Neural cell (in vitro differentiated cells): ENCODE measurements at regions not wholly inside any gene's neighbourhood (a gene's known extent, or its start where the extent isn't known, plus 50 kb on each side); places are given as distances from the start of the nearest gene placed in this dataset.

Experiments
- H2AFZ ChIP-seq: fragments of 200-600, 300-800 bp; sonication (generic), shearing (Covaris generic); 2 replicates; pipeline ENCODE4 v1.6.0; 2014; ENCODE audit warnings: low read depth, mild to moderate bottlenecking, antibody characterized with exemption, low read length, moderate library complexity
- H3F3A ChIP-seq: fragments of 200-600 bp; shearing (Covaris generic); 2 replicates; pipeline ENCODE4 v1.6.1; 2016; ENCODE audit warnings: mild to moderate bottlenecking, moderate library complexity, mixed read lengths, antibody characterized with exemption, low read length; ENCODE audit not compliant: insufficient read depth, poor library complexity, severe bottlenecking
- H3K27ac ChIP-seq: fragments of 200-600, 300-800 bp; sonication (generic), shearing (Covaris generic); 2 replicates; pipeline ENCODE4 v1.5.1; 2014; ENCODE audit warnings: mild to moderate bottlenecking, low read length, moderate library complexity
- H3K27me3 ChIP-seq: fragments of 300-800, 200-600 bp; sonication (generic), shearing (Covaris generic); 2 replicates; pipeline ENCODE4 v1.6.0; 2014; ENCODE audit warnings: mild to moderate bottlenecking, low read depth, low read length, moderate library complexity; ENCODE audit not compliant: insufficient read depth
- H3K36me3 ChIP-seq: fragments of 300-800, 200-600 bp; sonication (generic), shearing (Covaris generic); 2 replicates; pipeline ENCODE4 v1.5.1; 2014; ENCODE audit warnings: mild to moderate bottlenecking, antibody characterized with exemption, low read length, moderate library complexity; ENCODE audit not compliant: insufficient read depth
- H3K4me2 ChIP-seq: fragments of 300-800, 200-600 bp; sonication (generic), shearing (Covaris generic); 2 replicates; pipeline ENCODE4 v1.6.0; 2014; ENCODE audit warnings: mild to moderate bottlenecking, low read length
- H3K4me3 ChIP-seq: fragments of 300-800, 200-600 bp; sonication (generic), shearing (Covaris generic); 2 replicates; pipeline ENCODE4 v1.5.1; 2014; ENCODE audit warnings: mild to moderate bottlenecking, low read length, moderate library complexity
- H3K79me2 ChIP-seq: fragments of 200-600 bp; shearing (Covaris generic); replicated peaks from 2 replicates; pipeline ENCODE4 v1.6.0; 2014; ENCODE audit warnings: mild to moderate bottlenecking, low read length, moderate library complexity; ENCODE audit not compliant: insufficient read depth
- H3K9ac ChIP-seq: fragments of 300-800, 200-600 bp; sonication (generic), shearing (Covaris generic); 2 replicates; pipeline ENCODE4 v1.6.1; 2016; ENCODE audit warnings: mild to moderate bottlenecking, low read length, mixed read lengths
- H3K9me2 ChIP-seq: fragments of 200-600 bp; shearing (Covaris generic); 2 replicates; pipeline ENCODE4 v1.6.1; 2016; ENCODE audit warnings: mild to moderate bottlenecking, low read length, mixed read lengths; ENCODE audit not compliant: insufficient read depth
- H3K9me3 ChIP-seq: fragments of 200-600, 300-800 bp; sonication (generic), shearing (Covaris generic); 2 replicates; pipeline ENCODE4 v1.6.1; 2016; ENCODE audit warnings: mild to moderate bottlenecking, mixed run types, low read length, moderate library complexity, mixed read lengths
- H4K20me1 ChIP-seq: fragments of 200-600 bp; shearing (Covaris generic); 2 replicates; pipeline ENCODE4 v1.6.1; 2016; ENCODE audit warnings: mild to moderate bottlenecking, mixed run types; ENCODE audit not compliant: insufficient read depth
- EP300 ChIP-seq: fragments of 450-650 bp; conservative IDR thresholded peaks from 2 replicates; pipeline ENCODE4 v1.6.1; 2014; ENCODE audit warnings: antibody characterized with exemption, mild to moderate bottlenecking, moderate library complexity; ENCODE audit not compliant: poor library complexity, severe bottlenecking
- EZH2 ChIP-seq: fragments of 200-600, 300-800 bp; shearing (Covaris generic), sonication (generic); IDR thresholded peaks from 2 replicates; pipeline ENCODE4 v1.6.1; 2014; ENCODE audit warnings: antibody characterized with exemption, low read length, borderline replicate concordance, mild to moderate bottlenecking; ENCODE audit not compliant: insufficient read depth, poor library complexity, severe bottlenecking
- MXI1 ChIP-seq: fragments of 450-650 bp; conservative IDR thresholded peaks from 2 replicates; pipeline ENCODE4 v1.6.1; 2014; ENCODE audit warnings: antibody characterized with exemption, mild to moderate bottlenecking; ENCODE audit not compliant: poor library complexity, severe bottlenecking
- POLR2AphosphoS5 ChIP-seq: IDR thresholded peaks from 2 replicates; pipeline ENCODE4 v1.6.1; 2012
- RAD21 ChIP-seq: fragments of 450-650 bp; conservative IDR thresholded peaks from 2 replicates; pipeline ENCODE4 v1.6.1; 2014; ENCODE audit warnings: antibody characterized with exemption, mild to moderate bottlenecking, moderate library complexity
- SMC3 ChIP-seq: fragments of 450-650 bp; conservative IDR thresholded peaks from 2 replicates; pipeline ENCODE4 v1.6.1; 2014; ENCODE audit warnings: antibody characterized with exemption, mild to moderate bottlenecking, moderate library complexity; ENCODE audit not compliant: poor library complexity
- TAF1 ChIP-seq: IDR thresholded peaks from 2 replicates; pipeline ENCODE4 v1.6.1; 2012; ENCODE audit warnings: low read depth
- TF ChIP-seq, protein P1 (sequence below): IDR thresholded peaks from 2 replicates; pipeline ENCODE4 v1.6.1; 2012; ENCODE audit warnings: borderline replicate concordance
- TF ChIP-seq, protein P2 (sequence below): fragments of 450-650 bp; IDR thresholded peaks from 2 replicates; pipeline ENCODE4 v1.5.1; 2014; ENCODE audit warnings: antibody characterized with exemption, mild to moderate bottlenecking, moderate library complexity; ENCODE audit not compliant: poor library complexity, severe bottlenecking

DNA sequence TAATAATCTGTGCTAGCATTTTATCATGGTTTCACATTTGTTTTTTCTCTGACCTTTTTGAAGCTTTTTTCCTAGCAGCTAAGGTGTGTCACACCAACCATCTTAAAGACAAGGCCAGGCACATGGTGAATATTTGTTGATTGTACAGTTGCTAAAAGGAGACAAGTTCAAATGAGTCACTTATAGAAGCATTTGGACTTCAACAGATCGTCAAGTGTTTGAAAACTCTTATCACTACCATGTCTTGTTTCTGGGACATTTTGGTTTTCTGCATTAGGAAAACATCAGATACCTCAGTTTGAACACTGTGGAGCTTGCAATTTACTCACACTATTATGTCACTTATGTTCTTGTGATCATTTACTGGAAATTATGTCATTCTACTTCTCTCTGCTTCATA lies 407.3 kb downstream of the USP25 start:
- H3K79me2 ChIP-seq: no peaks in the 10 kb centered on the region
- no peaks in the 10 kb centered on the region for H3K9me3 ChIP-seq
- no peak overlapping the region for H2AFZ ChIP-seq
- no peak overlapping the region for H3K27ac ChIP-seq
- H3K9ac ChIP-seq: no peak overlapping the region
- H3F3A ChIP-seq: no peaks in the 10 kb centered on the region
- no peaks in the 10 kb centered on the region for H4K20me1 ChIP-seq
- H3K27me3 ChIP-seq: no peaks in the 10 kb centered on the region
- no peak overlapping the region for H3K4me2 ChIP-seq
- H3K4me3 ChIP-seq: no peak overlapping the region
- H3K36me3 ChIP-seq: no peaks in the 10 kb centered on the region
- TF ChIP-seq SMC3 (no peak), RAD21 (no peak), EP300 (no peak), MXI1 (no peak), EZH2 (no peak), TAF1 (no peak)
- H3K9me2 ChIP-seq: no peaks in the 10 kb centered on the region

DNA sequence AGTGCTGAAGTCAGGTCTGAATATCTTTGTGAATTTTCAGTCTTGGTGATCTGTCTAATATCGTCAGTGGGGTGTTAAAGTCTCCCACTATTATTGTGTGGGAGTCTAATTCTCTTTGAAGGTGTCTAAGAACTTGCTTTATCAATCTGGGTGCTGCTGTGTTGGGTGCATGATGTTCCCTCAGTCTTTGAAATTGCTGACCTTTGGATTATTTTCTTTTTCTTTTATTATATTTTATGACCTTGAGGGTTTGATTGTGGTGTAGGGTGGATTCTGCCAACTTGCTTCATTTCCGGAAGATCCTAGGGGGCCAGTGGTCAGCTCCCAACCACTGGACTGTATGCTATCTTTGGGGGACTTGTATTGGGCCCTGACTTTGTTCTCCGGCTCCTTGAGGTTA lies 415.3 kb downstream of the USP25 start:
- no peaks in the 10 kb centered on the region for H3K9me2 ChIP-seq

DNA sequence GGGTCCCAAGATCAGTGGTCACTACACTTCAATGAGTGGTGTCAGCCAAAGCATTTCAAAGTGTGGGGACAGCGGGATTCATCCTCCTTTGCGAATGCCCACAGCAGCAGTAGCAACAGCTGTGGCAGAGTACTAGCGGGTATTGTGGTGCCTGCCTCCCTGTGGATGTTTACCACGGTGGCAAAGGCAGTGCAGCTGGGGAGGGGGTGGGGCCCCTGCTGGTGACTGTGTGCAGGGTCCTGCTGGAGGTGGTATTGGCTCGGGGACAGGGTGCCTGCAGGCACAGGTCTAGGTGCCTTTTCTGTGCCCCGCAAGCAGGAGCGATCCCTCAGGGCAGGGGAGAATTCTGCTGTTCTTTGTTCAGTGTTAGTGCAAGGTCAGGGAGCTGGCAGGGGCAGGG lies 415.7 kb downstream of the USP25 start:
- TF ChIP-seq, protein P1, sequence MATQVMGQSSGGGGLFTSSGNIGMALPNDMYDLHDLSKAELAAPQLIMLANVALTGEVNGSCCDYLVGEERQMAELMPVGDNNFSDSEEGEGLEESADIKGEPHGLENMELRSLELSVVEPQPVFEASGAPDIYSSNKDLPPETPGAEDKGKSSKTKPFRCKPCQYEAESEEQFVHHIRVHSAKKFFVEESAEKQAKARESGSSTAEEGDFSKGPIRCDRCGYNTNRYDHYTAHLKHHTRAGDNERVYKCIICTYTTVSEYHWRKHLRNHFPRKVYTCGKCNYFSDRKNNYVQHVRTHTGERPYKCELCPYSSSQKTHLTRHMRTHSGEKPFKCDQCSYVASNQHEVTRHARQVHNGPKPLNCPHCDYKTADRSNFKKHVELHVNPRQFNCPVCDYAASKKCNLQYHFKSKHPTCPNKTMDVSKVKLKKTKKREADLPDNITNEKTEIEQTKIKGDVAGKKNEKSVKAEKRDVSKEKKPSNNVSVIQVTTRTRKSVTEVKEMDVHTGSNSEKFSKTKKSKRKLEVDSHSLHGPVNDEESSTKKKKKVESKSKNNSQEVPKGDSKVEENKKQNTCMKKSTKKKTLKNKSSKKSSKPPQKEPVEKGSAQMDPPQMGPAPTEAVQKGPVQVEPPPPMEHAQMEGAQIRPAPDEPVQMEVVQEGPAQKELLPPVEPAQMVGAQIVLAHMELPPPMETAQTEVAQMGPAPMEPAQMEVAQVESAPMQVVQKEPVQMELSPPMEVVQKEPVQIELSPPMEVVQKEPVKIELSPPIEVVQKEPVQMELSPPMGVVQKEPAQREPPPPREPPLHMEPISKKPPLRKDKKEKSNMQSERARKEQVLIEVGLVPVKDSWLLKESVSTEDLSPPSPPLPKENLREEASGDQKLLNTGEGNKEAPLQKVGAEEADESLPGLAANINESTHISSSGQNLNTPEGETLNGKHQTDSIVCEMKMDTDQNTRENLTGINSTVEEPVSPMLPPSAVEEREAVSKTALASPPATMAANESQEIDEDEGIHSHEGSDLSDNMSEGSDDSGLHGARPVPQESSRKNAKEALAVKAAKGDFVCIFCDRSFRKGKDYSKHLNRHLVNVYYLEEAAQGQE: no peak
- no peak for TF ChIP-seq EP300
- no peak for TF ChIP-seq POLR2AphosphoS5
- TF ChIP-seq RAD21: no peak
- TF ChIP-seq SMC3: no peak
- no peak for TF ChIP-seq EZH2
- TF ChIP-seq, protein P2, sequence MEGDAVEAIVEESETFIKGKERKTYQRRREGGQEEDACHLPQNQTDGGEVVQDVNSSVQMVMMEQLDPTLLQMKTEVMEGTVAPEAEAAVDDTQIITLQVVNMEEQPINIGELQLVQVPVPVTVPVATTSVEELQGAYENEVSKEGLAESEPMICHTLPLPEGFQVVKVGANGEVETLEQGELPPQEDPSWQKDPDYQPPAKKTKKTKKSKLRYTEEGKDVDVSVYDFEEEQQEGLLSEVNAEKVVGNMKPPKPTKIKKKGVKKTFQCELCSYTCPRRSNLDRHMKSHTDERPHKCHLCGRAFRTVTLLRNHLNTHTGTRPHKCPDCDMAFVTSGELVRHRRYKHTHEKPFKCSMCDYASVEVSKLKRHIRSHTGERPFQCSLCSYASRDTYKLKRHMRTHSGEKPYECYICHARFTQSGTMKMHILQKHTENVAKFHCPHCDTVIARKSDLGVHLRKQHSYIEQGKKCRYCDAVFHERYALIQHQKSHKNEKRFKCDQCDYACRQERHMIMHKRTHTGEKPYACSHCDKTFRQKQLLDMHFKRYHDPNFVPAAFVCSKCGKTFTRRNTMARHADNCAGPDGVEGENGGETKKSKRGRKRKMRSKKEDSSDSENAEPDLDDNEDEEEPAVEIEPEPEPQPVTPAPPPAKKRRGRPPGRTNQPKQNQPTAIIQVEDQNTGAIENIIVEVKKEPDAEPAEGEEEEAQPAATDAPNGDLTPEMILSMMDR: no peak
- no peak for TF ChIP-seq TAF1
- no peak for TF ChIP-seq MXI1
- Histone ChIP-seq H3K4me3 (no peak overlapping the region), H2AFZ (no peak overlapping the region), H3K4me2 (no peak overlapping the region), H3K9ac (no peak overlapping the region), H3K27ac (no peak overlapping the region), H3K9me2 (no peaks in the 10 kb centered on the region), H3K79me2 (no peaks in the 10 kb centered on the region), H3F3A (no peaks in the 10 kb centered on the region), H3K36me3 (no peaks in the 10 kb centered on the region), H3K9me3 (peaks cover 7% of the 10 kb centered on the region), H3K27me3 (no peaks in the 10 kb centered on the region), H4K20me1 (no peaks in the 10 kb centered on the region)

More for the DNA sequence above, 415.3 kb downstream of the USP25 start:
- no peaks in the 10 kb centered on the region for H3K79me2 ChIP-seq
- H3K9me3 ChIP-seq: peaks cover 7% of the 10 kb centered on the region
- no peaks in the 10 kb centered on the region for H3K27me3 ChIP-seq
- no peaks in the 10 kb centered on the region for H3F3A ChIP-seq
- no peaks in the 10 kb centered on the region for H4K20me1 ChIP-seq
- TF ChIP-seq, protein P2: no peak
- no peak for TF ChIP-seq EP300
- TF ChIP-seq POLR2AphosphoS5: no peak
- no peak overlapping the region for H3K4me3 ChIP-seq
- no peak overlapping the region for H2AFZ ChIP-seq
- no peaks in the 10 kb centered on the region for H3K36me3 ChIP-seq
- no peak overlapping the region for H3K9ac ChIP-seq
- H3K27ac ChIP-seq: no peak overlapping the region
- no peak overlapping the region for H3K4me2 ChIP-seq
